VCaP (cell line): ENCODE measurements at regions not wholly inside any gene's neighbourhood (a gene's known extent, or its start where the extent isn't known, plus 50 kb on each side); places are given as distances from the start of the nearest gene placed in this dataset.

Experiments used
- H3K27ac ChIP-seq: fragments of 450-650 bp; 2 replicates; pipeline ENCODE4 v1.5.1; 2017
- TF ChIP-seq, protein P1 (sequence below): fragments of 450-650 bp; conservative IDR thresholded peaks from 2 replicates; pipeline ENCODE4 v1.5.1; 2017; ENCODE audit warnings: mild to moderate bottlenecking, moderate library complexity

DNA sequence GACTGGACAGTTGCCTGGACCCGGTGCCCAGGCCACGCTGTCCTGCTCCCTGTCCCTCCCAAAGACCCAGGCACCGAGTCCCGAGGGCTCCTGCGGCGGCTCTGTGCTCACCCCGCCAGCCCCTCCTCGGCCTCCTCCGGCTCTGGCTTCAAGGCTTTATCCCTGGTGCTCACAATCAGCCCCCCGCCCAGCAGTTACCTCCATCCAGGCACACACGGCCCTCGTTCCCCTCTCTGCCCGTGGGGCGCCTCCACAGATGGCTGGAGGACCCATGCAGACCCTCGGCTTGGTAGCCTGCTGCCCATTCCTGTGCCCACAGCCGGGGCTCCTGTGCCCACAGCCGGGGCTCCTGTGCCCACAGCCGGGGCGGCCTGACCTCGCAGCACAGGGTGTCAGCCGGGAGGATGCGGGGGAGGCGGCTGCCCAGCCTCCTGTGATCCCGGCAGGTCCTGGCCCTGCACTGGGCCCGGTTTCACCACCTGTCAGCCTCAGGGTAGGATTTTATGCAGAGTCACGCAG is 52.3 kb upstream of the COL18A1 start:
- H3K27ac ChIP-seq: no peak overlapping the region
- TF ChIP-seq, protein P1, sequence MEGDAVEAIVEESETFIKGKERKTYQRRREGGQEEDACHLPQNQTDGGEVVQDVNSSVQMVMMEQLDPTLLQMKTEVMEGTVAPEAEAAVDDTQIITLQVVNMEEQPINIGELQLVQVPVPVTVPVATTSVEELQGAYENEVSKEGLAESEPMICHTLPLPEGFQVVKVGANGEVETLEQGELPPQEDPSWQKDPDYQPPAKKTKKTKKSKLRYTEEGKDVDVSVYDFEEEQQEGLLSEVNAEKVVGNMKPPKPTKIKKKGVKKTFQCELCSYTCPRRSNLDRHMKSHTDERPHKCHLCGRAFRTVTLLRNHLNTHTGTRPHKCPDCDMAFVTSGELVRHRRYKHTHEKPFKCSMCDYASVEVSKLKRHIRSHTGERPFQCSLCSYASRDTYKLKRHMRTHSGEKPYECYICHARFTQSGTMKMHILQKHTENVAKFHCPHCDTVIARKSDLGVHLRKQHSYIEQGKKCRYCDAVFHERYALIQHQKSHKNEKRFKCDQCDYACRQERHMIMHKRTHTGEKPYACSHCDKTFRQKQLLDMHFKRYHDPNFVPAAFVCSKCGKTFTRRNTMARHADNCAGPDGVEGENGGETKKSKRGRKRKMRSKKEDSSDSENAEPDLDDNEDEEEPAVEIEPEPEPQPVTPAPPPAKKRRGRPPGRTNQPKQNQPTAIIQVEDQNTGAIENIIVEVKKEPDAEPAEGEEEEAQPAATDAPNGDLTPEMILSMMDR: no peak

DNA sequence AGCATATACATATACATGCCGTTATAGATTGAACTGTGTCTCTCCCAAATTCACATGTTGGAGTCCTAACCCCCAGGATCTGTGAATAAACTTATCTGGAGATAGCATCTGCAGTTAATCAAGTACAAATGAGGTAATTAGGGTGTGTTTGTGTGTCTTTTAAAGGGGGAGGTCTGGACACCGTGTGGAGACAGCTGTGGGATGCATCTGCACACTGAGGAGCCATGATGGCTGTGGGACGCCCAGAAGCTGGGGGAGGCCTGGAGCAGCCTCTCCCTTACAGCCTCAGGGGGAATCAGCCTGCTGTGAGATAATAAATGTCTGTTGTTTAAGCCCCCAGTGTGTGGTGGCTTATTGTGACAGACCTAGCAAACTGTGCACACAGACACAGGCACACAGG is 51.8 kb upstream of the COL18A1 start:
- TF ChIP-seq, protein P1: no peak
- H3K27ac ChIP-seq: no peak overlapping the region

DNA sequence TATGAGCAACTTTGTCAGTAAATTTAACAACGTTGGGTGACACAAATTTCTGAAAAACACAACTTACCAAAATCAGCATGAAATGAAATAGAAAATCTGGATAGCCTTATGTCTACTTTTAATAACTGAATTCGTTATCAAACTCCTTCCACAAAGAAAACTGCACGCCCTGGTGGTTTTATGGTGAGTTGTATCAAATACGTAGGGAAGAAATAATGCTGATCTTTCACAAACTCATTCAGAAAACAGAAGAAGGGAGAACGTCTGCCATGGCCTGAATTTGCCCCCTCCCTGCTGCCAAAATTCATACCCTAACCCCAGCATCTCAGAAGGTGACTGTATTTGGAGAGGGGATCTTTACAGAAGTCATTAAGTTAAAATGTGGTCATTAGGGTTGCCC is 50.0 kb upstream of the COL18A1 start:
- TF ChIP-seq, protein P1: peak; percentile 54
- H3K27ac ChIP-seq: peak overlapping the region; percentile 77
